H1 (cell line): ENCODE measurements at regions not wholly inside any gene's neighbourhood (a gene's known extent, or its start where the extent isn't known, plus 50 kb on each side); places are given as distances from the start of the nearest gene placed in this dataset.

Experiments used
- CTCF ChIA-PET: fragments of 300-600 bp; sonication (Branson Sonifier 250); formaldehyde crosslinking; loops from one replicate; lab custom pipeline; 2021; ENCODE audit not compliant: partially characterized antibody; lab: Charles Lee
- POLR2A ChIA-PET: fragments of 300-600 bp; sonication (Branson Sonifier 250); formaldehyde crosslinking; loops from one replicate; lab custom pipeline; 2021; ENCODE audit warnings: inconsistent platforms; ENCODE audit not compliant: partially characterized antibody; lab: Charles Lee
- DNase-seq, 2 experiments: peaks; one replicate each; pipeline versions ENCODE4 v3.0.0 to v3.0.0-alpha.2; 2010 to 2022; ENCODE audit warnings: low spot score in 2 of 2, low read depth in 1 of 2, mixed read lengths in 1 of 2
- FAIRE-seq: peaks from 2 replicates; lab custom pipeline; 2011; peaks lifted over from hg19 to GRCh38; lab: Jason Lieb, UNC
- H2AFZ ChIP-seq: 2 replicates; pipeline ENCODE4 v1.8.1; 2012; ENCODE audit warnings: low read length, inconsistent platforms
- H2AK5ac ChIP-seq: 2 replicates; pipeline ENCODE4 v1.6.1; 2013; ENCODE audit warnings: low read depth, low read length
- H2BK120ac ChIP-seq: replicated peaks from 2 replicates; pipeline ENCODE3; 2013; ENCODE audit warnings: low read depth, low read length, inconsistent platforms
- H2BK12ac ChIP-seq: 2 replicates; pipeline ENCODE4 v1.6.1; 2013; ENCODE audit warnings: low read depth, low read length
- H2BK15ac ChIP-seq: 2 replicates; pipeline ENCODE4 v1.6.1; 2013; ENCODE audit warnings: low read length
- H2BK20ac ChIP-seq: 2 replicates; pipeline ENCODE4 v1.6.1; 2013; ENCODE audit warnings: low read length
- H2BK5ac ChIP-seq: 2 replicates; pipeline ENCODE4 v1.6.1; 2013; ENCODE audit warnings: low read depth, low read length
- H3K14ac ChIP-seq: 2 replicates; pipeline ENCODE4 v1.6.1; 2013; ENCODE audit warnings: inconsistent platforms; ENCODE audit not compliant: insufficient read length
- H3K18ac ChIP-seq: 2 replicates; pipeline ENCODE4 v1.6.1; 2013; ENCODE audit warnings: low read length; ENCODE audit errors: extremely low read depth
- H3K23ac ChIP-seq: 2 replicates; pipeline ENCODE4 v1.6.1; 2013; ENCODE audit warnings: inconsistent platforms; ENCODE audit not compliant: insufficient read length
- H3K23me2 ChIP-seq: 2 replicates; pipeline ENCODE4 v1.6.1; 2013; ENCODE audit warnings: low read depth, low read length
- H3K27ac ChIP-seq: 2 replicates; pipeline ENCODE4 v1.6.1; 2011; ENCODE audit warnings: low read depth, low read length, inconsistent platforms
- H3K27me3 ChIP-seq, 4 experiments: replicated peaks in 1 of 4; 1 replicate in 1 of 4; 2 replicates in 3 of 4; pipeline versions ENCODE4 v1.6.1 to v1.8.1; 2011 to 2013; ENCODE audit warnings: low read length in 3 of 4, mild to moderate bottlenecking in 3 of 4, inconsistent platforms in 2 of 4, mixed read lengths in 2 of 4, moderate library complexity in 1 of 4; ENCODE audit not compliant: control insufficient read depth in 3 of 4, insufficient read depth in 3 of 4; ENCODE audit errors: extremely low read depth in 1 of 4
- H3K36me3 ChIP-seq, 4 experiments: 2 replicates each; pipeline versions ENCODE4 v1.6.1 to v1.8.1; 2011 to 2013; ENCODE audit warnings: mild to moderate bottlenecking in 4 of 4, low read length in 3 of 4, moderate library complexity in 2 of 4, control low read depth in 1 of 4, inconsistent platforms in 1 of 4; ENCODE audit not compliant: insufficient read depth in 4 of 4, control insufficient read depth in 2 of 4
- H3K4ac ChIP-seq: replicated peaks from 2 replicates; pipeline ENCODE3; 2013; ENCODE audit warnings: low read length, low read depth, mixed read lengths, inconsistent platforms; ENCODE audit not compliant: insufficient read length
- H3K4me1 ChIP-seq, 4 experiments: replicated peaks in 1 of 4; 1 replicate in 1 of 4; 2 replicates in 3 of 4; pipeline versions ENCODE4 v1.6.1 to v1.8.1; 2011 to 2013; ENCODE audit warnings: low read length in 3 of 4, inconsistent platforms in 2 of 4, mixed read lengths in 1 of 4; ENCODE audit not compliant: insufficient read depth in 4 of 4, control insufficient read depth in 3 of 4
- H3K4me2 ChIP-seq, 2 experiments: 2 replicates each; pipeline versions ENCODE4 v1.6.1 to v1.8.1; 2011 to 2013; ENCODE audit warnings: low read depth in 2 of 2, low read length in 2 of 2, control low read depth in 1 of 2, inconsistent platforms in 1 of 2, mild to moderate bottlenecking in 1 of 2; ENCODE audit not compliant: insufficient read depth in 1 of 2
- H3K4me3 ChIP-seq, 4 experiments: fragments of 200-600, 300-600 bp in 1 of 4; sonication (generic), shearing (Covaris generic), sonication (Bioruptor Twin) in 1 of 4; 2 replicates each; pipeline versions ENCODE4 v1.5.1 to v1.8.1; 2011 to 2016; ENCODE audit warnings: low read length in 4 of 4, low read depth in 3 of 4, control low read depth in 2 of 4, inconsistent platforms in 2 of 4, mild to moderate bottlenecking in 2 of 4, mixed read lengths in 1 of 4, moderate library complexity in 1 of 4; ENCODE audit not compliant: insufficient read depth in 2 of 4; ENCODE audit errors: extremely low read depth in 1 of 4
- H3K56ac ChIP-seq: replicated peaks from 2 replicates; pipeline ENCODE3; 2013; ENCODE audit warnings: low read depth, mild to moderate bottlenecking, mixed read lengths, low read length, inconsistent platforms; ENCODE audit not compliant: insufficient read length
- H3K79me1 ChIP-seq: 2 replicates; pipeline ENCODE4 v1.6.1; 2013; ENCODE audit warnings: low read depth, low read length, control low read depth
- H3K79me2 ChIP-seq, 2 experiments: 2 replicates each; pipeline versions ENCODE4 v1.6.1 to v1.8.1; 2012 to 2013; ENCODE audit warnings: low read length in 2 of 2, mild to moderate bottlenecking in 2 of 2, inconsistent platforms in 1 of 2; ENCODE audit not compliant: insufficient read depth in 2 of 2, control insufficient read depth in 1 of 2
- H3K9ac ChIP-seq, 4 experiments: replicated peaks in 1 of 4; 1 replicate in 1 of 4; 2 replicates in 3 of 4; pipeline versions ENCODE4 v1.6.1 to v1.8.1; 2011 to 2013; ENCODE audit warnings: low read depth in 3 of 4, low read length in 3 of 4, control low read depth in 2 of 4, mild to moderate bottlenecking in 2 of 4, moderate library complexity in 2 of 4, inconsistent platforms in 1 of 4; ENCODE audit errors: extremely low read depth in 1 of 4
- H3K9me3 ChIP-seq, 2 experiments: 2 replicates each; pipeline versions ENCODE4 v1.6.1 to v1.8.1; 2012 to 2013; ENCODE audit warnings: mild to moderate bottlenecking in 2 of 2, moderate library complexity in 2 of 2, control low read depth in 1 of 2, inconsistent platforms in 1 of 2, low read depth in 1 of 2, low read length in 1 of 2, mixed read lengths in 1 of 2; ENCODE audit not compliant: insufficient read depth in 2 of 2
- H4K20me1 ChIP-seq, 2 experiments: replicated peaks in 1 of 2; 2 replicates each; pipeline versions ENCODE3 to v1.8.1; 2011 to 2013; ENCODE audit warnings: inconsistent platforms in 2 of 2, low read length in 2 of 2, mild to moderate bottlenecking in 1 of 2; ENCODE audit not compliant: insufficient read depth in 2 of 2, control insufficient read depth in 1 of 2
- H4K5ac ChIP-seq: 2 replicates; pipeline ENCODE4 v1.6.1; 2013; ENCODE audit warnings: low read length, low read depth, mixed read lengths, inconsistent platforms; ENCODE audit not compliant: insufficient read length
- H4K8ac ChIP-seq: 2 replicates; pipeline ENCODE4 v1.8.0; 2013; ENCODE audit warnings: mild to moderate bottlenecking, moderate library complexity, low read length, inconsistent platforms; ENCODE audit not compliant: insufficient read depth; ENCODE audit errors: extremely low read depth
- H4K91ac ChIP-seq: replicated peaks from 2 replicates; pipeline ENCODE3; 2013; ENCODE audit warnings: low read length, mixed read lengths, inconsistent platforms; ENCODE audit not compliant: insufficient read length
- CTBP2 ChIP-seq: IDR thresholded peaks from 2 replicates; pipeline ENCODE4 v1.7.0; 2011; ENCODE audit warnings: borderline replicate concordance, mild to moderate bottlenecking, moderate library complexity, mixed read lengths, low read length; ENCODE audit not compliant: insufficient read depth, insufficient read length
- KDM1A ChIP-seq: fragments of 200-600, 300-600 bp; sonication (generic); IDR thresholded peaks from 2 replicates; pipeline ENCODE4 v1.7.1; 2016; ENCODE audit warnings: mild to moderate bottlenecking, low read length, borderline replicate concordance
- KDM4A ChIP-seq: IDR thresholded peaks from one replicate; pipeline ENCODE4 v1.7.1; 2012; ENCODE audit warnings: low read depth, mild to moderate bottlenecking, moderate library complexity, low read length, inconsistent platforms; ENCODE audit not compliant: severe bottlenecking
- SIX5 ChIP-seq: IDR thresholded peaks from 2 replicates; pipeline ENCODE4 v1.6.1; 2011; ENCODE audit warnings: mild to moderate bottlenecking, low read depth, low read length
- WGBS, 2 experiments: shearing (Covaris generic) in 1 of 2; methylation state at CpG; one replicate each; pipeline versions ENCODE4 v1.1.6 to v1.1.7; 2013 to 2015; ENCODE audit warnings: low lambda C conversion rate in 2 of 2, mixed read lengths in 2 of 2, inconsistent platforms in 1 of 2, low coverage in 1 of 2, missing lambda C conversion rate in 1 of 2; ENCODE audit not compliant: insufficient replicate concordance in 2 of 2, insufficient coverage in 1 of 2, insufficient read length in 1 of 2; ENCODE audit errors: extremely low coverage in 1 of 2, missing lambda C conversion rate in 1 of 2; 5-methylcytosine and 5-hydroxymethylcytosine counted together
- TF ChIP-seq, protein P1 (sequence below): IDR thresholded peaks from 2 replicates; pipeline ENCODE4 v1.6.1; 2011; ENCODE audit warnings: low read length, improper control_type of control experiment

DNA sequence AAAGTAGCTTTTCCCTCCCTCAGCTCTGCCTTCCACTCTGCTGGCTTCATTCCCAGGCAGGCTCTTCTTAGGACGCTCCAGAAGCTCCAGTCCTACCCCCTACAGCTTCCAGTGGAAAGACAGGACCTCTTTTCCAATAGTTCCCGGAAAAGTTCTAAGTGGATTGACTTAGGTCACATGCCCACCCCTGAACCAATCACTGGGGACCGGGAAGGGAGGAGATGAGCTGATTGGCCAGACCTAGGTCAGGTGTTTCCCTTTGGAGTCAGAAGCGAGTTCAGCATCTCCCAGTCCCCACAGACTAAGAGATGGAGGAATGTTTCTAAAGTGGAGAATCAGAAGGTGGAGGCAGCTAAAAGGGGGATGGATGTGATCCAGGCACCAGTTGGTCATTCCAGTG lies 62.9 kb upstream of the KCNG1 start:
- H3K14ac ChIP-seq: no peak overlapping the region
- H3K4me3 ChIP-seq: no peak overlapping the region
- no peak overlapping the region for H2BK12ac ChIP-seq
- no peak overlapping the region for H3K9ac ChIP-seq
- FAIRE-seq (no peak), DNase-seq (no peak)
- H4K5ac ChIP-seq: no peak overlapping the region
- no peaks in the 10 kb centered on the region for H3K23me2 ChIP-seq
- H3K36me3 ChIP-seq: no peaks in the 10 kb centered on the region
- H3K4ac ChIP-seq: no peak overlapping the region
- no peak overlapping the region for H2AK5ac ChIP-seq
- no peak overlapping the region for H2AFZ ChIP-seq
- H3K4me1 ChIP-seq: peaks cover 0 to 2% (median 0%) of the 10 kb centered on the region in 4 experiments; a peak in 1 of 7 replicates
- no peaks in the 10 kb centered on the region for H3K79me1 ChIP-seq
- H4K91ac ChIP-seq: no peak overlapping the region
- TF ChIP-seq KDM4A (no peak), CTBP2 (no peak), KDM1A (0 out of 2 replicates have a peak, but pooled peaks have one; percentile 30), SIX5 (no peak)
- TF ChIP-seq, protein P1, sequence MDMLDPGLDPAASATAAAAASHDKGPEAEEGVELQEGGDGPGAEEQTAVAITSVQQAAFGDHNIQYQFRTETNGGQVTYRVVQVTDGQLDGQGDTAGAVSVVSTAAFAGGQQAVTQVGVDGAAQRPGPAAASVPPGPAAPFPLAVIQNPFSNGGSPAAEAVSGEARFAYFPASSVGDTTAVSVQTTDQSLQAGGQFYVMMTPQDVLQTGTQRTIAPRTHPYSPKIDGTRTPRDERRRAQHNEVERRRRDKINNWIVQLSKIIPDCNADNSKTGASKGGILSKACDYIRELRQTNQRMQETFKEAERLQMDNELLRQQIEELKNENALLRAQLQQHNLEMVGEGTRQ: peak; percentile 61
- POLR2A ChIA-PET: interaction anchor here (0.6 kb wide), 1 partner anchor 1788 kb away, joined by 3 read pairs; no protein-coding TSS in a partner anchor
- no peaks in the 10 kb centered on the region for H3K27me3 ChIP-seq
- H3K27ac ChIP-seq: no peak overlapping the region
- no peak overlapping the region for H2BK5ac ChIP-seq
- CTCF ChIA-PET: interaction anchor here (0.6 to 2.0 kb wide), 7 partner anchors 13 to 228 kb away, joined by 3 to 9 read pairs (median 3); no protein-coding TSS in a partner anchor
- no peak overlapping the region for H2BK120ac ChIP-seq
- no peak overlapping the region for H3K18ac ChIP-seq
- H3K23ac ChIP-seq: no peak overlapping the region
- no peaks in the 10 kb centered on the region for H4K20me1 ChIP-seq
- no peaks in the 10 kb centered on the region for H3K79me2 ChIP-seq
- H2BK20ac ChIP-seq: no peak overlapping the region
- 90% methylated on average over 4 of the region's 4 CpGs; no CpG with 5 or more reads in 1 of the 2 experiments for WGBS, 2 experiments
- H3K9me3 ChIP-seq: no peaks in the 10 kb centered on the region
- no peak overlapping the region for H3K56ac ChIP-seq
- no peak overlapping the region for H3K4me2 ChIP-seq
- H4K8ac ChIP-seq: no peak overlapping the region
- no peak overlapping the region for H2BK15ac ChIP-seq
